IPS DF 6.9 (cell line): ENCODE measurements at regions not wholly inside any gene's neighbourhood (a gene's known extent, or its start where the extent isn't known, plus 50 kb on each side); places are given as distances from the start of the nearest gene placed in this dataset.

Experiments
- DNase-seq: peaks from one replicate; pipeline ENCODE4 v3.0.0-alpha.2; 2013; ENCODE audit warnings: low read depth, low spot score
- H3K27ac ChIP-seq: one replicate; pipeline ENCODE4 v1.5.1; 2013; ENCODE audit warnings: low read length, control low read depth
- H3K27me3 ChIP-seq: 2 replicates; pipeline ENCODE4 v1.6.1; 2013; ENCODE audit warnings: mild to moderate bottlenecking, low read length; ENCODE audit not compliant: control insufficient read depth, insufficient read depth
- H3K36me3 ChIP-seq: 2 replicates; pipeline ENCODE4 v1.6.1; 2013; ENCODE audit warnings: low read length; ENCODE audit not compliant: control insufficient read depth, insufficient read depth
- H3K4me1 ChIP-seq: 2 replicates; pipeline ENCODE4 v1.6.1; 2013; ENCODE audit warnings: low read length; ENCODE audit not compliant: control insufficient read depth, insufficient read depth
- H3K4me3 ChIP-seq: 2 replicates; pipeline ENCODE4 v1.5.1; 2013; ENCODE audit warnings: mild to moderate bottlenecking, low read length
- H3K9me3 ChIP-seq: 2 replicates; pipeline ENCODE4 v1.6.1; 2013; ENCODE audit warnings: low read length, inconsistent platforms; ENCODE audit not compliant: control insufficient read depth, insufficient read depth
- WGBS: extraction: QIAGEN DNeasy Blood & Tissue Kit; methylation state at CpG from one replicate; pipeline ENCODE4 v1.1.7; 2013; ENCODE audit warnings: mixed read lengths, missing lambda C conversion rate; ENCODE audit not compliant: insufficient read length, insufficient coverage; 5-methylcytosine and 5-hydroxymethylcytosine counted together

- no peak for DNase-seq
- no peaks in the 10 kb centered on the region for H3K36me3 ChIP-seq
- H3K27me3 ChIP-seq = no peaks in the 10 kb centered on the region
- H3K4me1 ChIP-seq = no peaks in the 10 kb centered on the region
- no peaks in the 10 kb centered on the region for H3K9me3 ChIP-seq
- no peak overlapping the region for H3K4me3 ChIP-seq
- no peak overlapping the region for H3K27ac ChIP-seq
These were observed 95.6 kb upstream of the ACVR1 start for GRCh38 chr2:157971702-157972101.

- no CpG with 5 or more reads among the region's 21 CpGs for WGBS
- Histone ChIP-seq H3K27me3 (no peaks in the 10 kb centered on the region), H3K27ac (no peak overlapping the region), H3K9me3 (no peaks in the 10 kb centered on the region), H3K4me3 (no peak overlapping the region), H3K36me3 (no peaks in the 10 kb centered on the region), H3K4me1 (no peaks in the 10 kb centered on the region)
- no peak for DNase-seq
These were observed 91.7 kb upstream of the ACVR1 start for GRCh38 chr2:157967856-157968255.

DNA sequence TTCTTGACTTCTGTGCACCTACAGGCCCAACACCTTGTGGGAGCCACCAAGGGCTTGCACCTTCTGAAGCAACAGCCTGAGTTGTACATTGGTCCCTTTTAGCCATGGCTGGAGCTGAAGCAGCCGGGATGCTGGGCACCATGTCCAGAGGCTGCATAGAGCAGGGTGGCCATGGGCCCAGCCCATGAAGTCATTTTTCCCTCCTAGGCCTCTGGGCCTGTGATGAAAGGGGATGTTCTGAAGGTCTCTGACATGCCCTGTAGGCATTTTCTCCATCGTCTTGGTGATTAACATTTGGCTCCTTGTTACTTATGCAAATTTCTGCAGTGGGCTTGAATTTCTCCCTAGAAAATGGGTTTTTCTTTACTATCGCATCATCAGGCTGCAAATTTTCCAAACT lies 83.1 kb upstream of the ACVR1 start:
- Histone ChIP-seq H3K9me3 (no peaks in the 10 kb centered on the region; the same call in 1 of the 2 replicates), H3K4me1 (no peaks in the 10 kb centered on the region), H3K36me3 (no peaks in the 10 kb centered on the region), H3K27me3 (no peaks in the 10 kb centered on the region), H3K27ac (no peak overlapping the region), H3K4me3 (no peak overlapping the region)
- WGBS = no CpG with 5 or more reads among the region's 3 CpGs
- DNase-seq = no peak

GRCh38 chr2:157957596-157957995 lies 81.5 kb upstream of the ACVR1 start:
- Histone ChIP-seq H3K36me3 (no peaks in the 10 kb centered on the region), H3K9me3 (no peaks in the 10 kb centered on the region; the same call in 1 of the 2 replicates), H3K4me1 (no peaks in the 10 kb centered on the region), H3K27ac (no peak overlapping the region), H3K4me3 (no peak overlapping the region), H3K27me3 (no peaks in the 10 kb centered on the region)
- DNase-seq = no peak
- WGBS = no CpG with 5 or more reads among the region's 3 CpGs

- H3K4me3 ChIP-seq = no peak overlapping the region
- H3K9me3 ChIP-seq = no peaks in the 10 kb centered on the region
- no CpG with 5 or more reads among the region's 4 CpGs for WGBS
- H3K27me3 ChIP-seq = no peaks in the 10 kb centered on the region
- H3K27ac ChIP-seq = no peak overlapping the region
- DNase-seq = no peak
- no peaks in the 10 kb centered on the region for H3K36me3 ChIP-seq
- H3K4me1 ChIP-seq = no peaks in the 10 kb centered on the region
These were observed 76.4 kb upstream of the ACVR1 start for GRCh38 chr2:157952558-157952957.

DNA sequence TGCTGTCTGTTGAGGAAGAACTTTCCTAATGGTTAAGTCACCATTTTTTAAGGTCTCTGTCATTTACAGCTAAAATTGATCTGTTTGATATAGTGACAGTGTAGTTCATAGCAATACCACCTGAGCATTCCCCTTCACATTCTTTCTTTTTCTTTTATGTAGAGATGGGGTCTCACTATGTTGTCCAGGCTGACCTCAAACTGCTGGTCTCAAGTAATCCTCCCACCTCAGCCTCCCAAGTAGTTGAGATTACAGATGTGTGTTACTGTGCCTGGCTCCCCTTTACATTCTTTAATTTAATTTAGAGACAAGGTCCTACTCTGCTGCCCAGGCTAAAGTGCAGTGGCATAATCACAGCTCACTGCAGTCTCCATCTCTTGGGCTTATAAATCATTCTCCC lies 72.7 kb upstream of the ACVR1 start:
- Histone ChIP-seq H3K27ac (no peak overlapping the region), H3K27me3 (no peaks in the 10 kb centered on the region), H3K4me1 (no peaks in the 10 kb centered on the region), H3K36me3 (no peaks in the 10 kb centered on the region), H3K4me3 (no peak overlapping the region), H3K9me3 (no peaks in the 10 kb centered on the region)
- no peak for DNase-seq

GRCh38 chr2:157946919-157947557 lies 70.9 kb upstream of the ACVR1 start:
- H3K4me3 ChIP-seq = no peak overlapping the region
- no peaks in the 10 kb centered on the region for H3K36me3 ChIP-seq
- H3K27me3 ChIP-seq = no peaks in the 10 kb centered on the region
- no peaks in the 10 kb centered on the region for H3K4me1 ChIP-seq
- no peak for DNase-seq
- H3K27ac ChIP-seq = no peak overlapping the region
- no peaks in the 10 kb centered on the region for H3K9me3 ChIP-seq
- no CpG with 5 or more reads among the region's 1 CpG for WGBS

DNA sequence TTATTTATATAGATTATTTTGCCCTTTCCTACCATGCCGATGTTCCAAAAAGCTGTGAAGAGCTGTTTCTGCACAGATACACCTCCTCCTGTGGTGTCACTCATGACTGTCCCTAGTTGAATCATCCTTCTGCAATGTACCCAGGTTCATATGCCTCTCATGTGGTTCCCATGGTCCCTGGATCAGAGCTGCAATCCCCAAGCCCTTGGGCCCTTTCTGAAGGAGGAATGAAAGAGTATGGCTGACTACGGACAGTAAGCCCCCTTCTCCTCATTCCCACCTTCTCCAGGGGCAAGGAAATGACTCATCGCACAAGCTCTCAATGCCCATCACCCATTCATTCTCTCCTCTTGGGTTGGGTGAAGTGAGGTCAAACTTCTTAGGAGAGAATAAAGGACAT lies 63.9 kb upstream of the ACVR1 start:
- no peak for DNase-seq
- no CpG with 5 or more reads among the region's 3 CpGs for WGBS
- H3K27ac ChIP-seq = no peak overlapping the region

GRCh38 chr2:157938556-157938955 lies 62.4 kb upstream of the ACVR1 start:
- Histone ChIP-seq H3K4me3 (no peak overlapping the region), H3K36me3 (no peaks in the 10 kb centered on the region), H3K27me3 (peaks cover 8% of the 10 kb centered on the region; the same call in 1 of the 2 replicates), H3K9me3 (no peaks in the 10 kb centered on the region), H3K4me1 (no peaks in the 10 kb centered on the region), H3K27ac (no peak overlapping the region)
- WGBS = no CpG with 5 or more reads among the region's 3 CpGs
- no peak for DNase-seq

More for the DNA sequence above, 63.9 kb upstream of the ACVR1 start:
- H3K9me3 ChIP-seq = no peaks in the 10 kb centered on the region
- no peak overlapping the region for H3K4me3 ChIP-seq
- no peaks in the 10 kb centered on the region for H3K4me1 ChIP-seq
- H3K27me3 ChIP-seq = peaks cover 2% of the 10 kb centered on the region; the same call in 1 of the 2 replicates
- H3K36me3 ChIP-seq = no peaks in the 10 kb centered on the region

- no peaks in the 10 kb centered on the region for H3K9me3 ChIP-seq
- no CpG with 5 or more reads among the region's 1 CpG for WGBS
- no peak overlapping the region for H3K4me3 ChIP-seq
- H3K27me3 ChIP-seq = peaks cover 20% of the 10 kb centered on the region; the same call in 1 of the 2 replicates
- peaks cover 3% of the 10 kb centered on the region; the same call in 1 of the 2 replicates for H3K4me1 ChIP-seq
- no peak overlapping the region for H3K27ac ChIP-seq
- DNase-seq = no peak
- H3K36me3 ChIP-seq = no peaks in the 10 kb centered on the region
These were observed 60.3 kb upstream of the ACVR1 start for GRCh38 chr2:157936406-157936805.

- no peak for DNase-seq
- Histone ChIP-seq H3K4me3 (no peak overlapping the region), H3K36me3 (no peaks in the 10 kb centered on the region), H3K27me3 (peaks cover 28% of the 10 kb centered on the region; the same call in 1 of the 2 replicates), H3K4me1 (peaks cover 3% of the 10 kb centered on the region; the same call in 1 of the 2 replicates), H3K27ac (no peak overlapping the region), H3K9me3 (no peaks in the 10 kb centered on the region)
- no CpG with 5 or more reads among the region's 2 CpGs for WGBS
These were observed 59.3 kb upstream of the ACVR1 start for GRCh38 chr2:157935378-157935906.
